Ovary (tissue), 7 donors: ENCODE measurements at regions not wholly inside any gene's neighbourhood (a gene's known extent, or its start where the extent isn't known, plus 50 kb on each side); places are given as distances from the start of the nearest gene placed in this dataset.

ENCODE experiments used
- DNase-seq, 5 donors: peaks; one replicate each; pipeline ENCODE4 v3.0.0-alpha.2; 2019 to 2020
- H3K27ac ChIP-seq, 2 donors: fragments of 200-600 bp; one replicate each; pipeline versions ENCODE4 v1.5.1 to v1.8.0; 2019 to 2022
- H3K27me3 ChIP-seq: fragments of 200-600 bp; one replicate; pipeline ENCODE4 v1.8.0; 2022
- H3K36me3 ChIP-seq: fragments of 200-600 bp; sonication (generic); one replicate; pipeline ENCODE4 v1.5.1; 2019
- H3K4me1 ChIP-seq: one replicate; pipeline ENCODE4 v1.8.1; 2013; ENCODE audit warnings: mild to moderate bottlenecking, moderate library complexity; ENCODE audit not compliant: insufficient read depth
- H3K4me3 ChIP-seq: fragments of 200-600 bp; sonication (generic); one replicate; pipeline ENCODE4 v1.5.1; 2017
- H3K9me3 ChIP-seq, 2 donors: fragments of 200-600 bp in 1 of 2; sonication (generic) in 1 of 2; one replicate each; pipeline versions ENCODE4 v1.5.1 to v1.8.1; 2013 to 2019; ENCODE audit warnings: mild to moderate bottlenecking in 1 of 2, moderate library complexity in 1 of 2
- CTCF ChIP-seq, 3 donors: fragments of 450-650 bp in 2 of 3; fragments of 200-600 bp in 1 of 3; IDR thresholded peaks; one replicate each; pipeline versions ENCODE4 v1.5.1 to v1.8.0; 2016 to 2022; ENCODE audit warnings: antibody characterized with exemption in 3 of 3, mild to moderate bottlenecking in 1 of 3
- EP300 ChIP-seq: sonication (generic); formaldehyde crosslinking; IDR thresholded peaks from one replicate; pipeline ENCODE4 v1.6.1; 2017; ENCODE audit warnings: antibody characterized with exemption
- POLR2A ChIP-seq: fragments of 450-650 bp; IDR thresholded peaks from one replicate; pipeline ENCODE4 v1.6.1; 2017; ENCODE audit warnings: antibody characterized with exemption, mild to moderate bottlenecking, moderate library complexity
- WGBS, 3 donors: extraction: QIAGEN DNeasy Blood & Tissue Kit in 1 of 3; methylation state at CpG; one replicate each; pipeline versions ENCODE4 v1.1.5 to v1.1.7; 2013 to 2017; 5-methylcytosine and 5-hydroxymethylcytosine counted together
- intact Hi-C, 4 donors: fragments of 100-400 bp; cut with DNase I; formaldehyde crosslinking; loops; one replicate each; pipeline versions ENCODE4 v1.11.0 to v1.15.1; 2022 to 2023
- donor health status: DM: no; HTN: no; CAD: no; lungs with moderate emphysema.
- donor health status: DM: no; HTN: no; CAD: no.
- donor health status: Bipolar disorder and iron deficiency.
- donor health status: DM: no; HTN: no; CAD: no.
- donor health status: DM: yes; HTN: yes; CAD: no.

- no peaks in the 10 kb centered on the region for H3K4me1 ChIP-seq
- intact Hi-C loops: no loop called here
- no peaks in the 10 kb centered on the region for H3K27me3 ChIP-seq
- no peak overlapping the region for H3K27ac ChIP-seq
- H3K9me3 ChIP-seq: no peaks in the 10 kb centered on the region
- TF ChIP-seq EP300: no peak
- no peak for TF ChIP-seq POLR2A
- no peak for TF ChIP-seq CTCF (IDR thresholded peaks at IDR 0.05)
- no peaks in the 10 kb centered on the region for H3K36me3 ChIP-seq
- DNase-seq: no peak
- H3K4me3 ChIP-seq: no peak overlapping the region
- WGBS, 3 donors: 79 to 80% (median 80%) methylated on average over 2 of the region's 2 CpGs
Measured at GRCh38 chr3:88343264-88343663, 193.5 kb downstream of the C3orf38 start.

DNA sequence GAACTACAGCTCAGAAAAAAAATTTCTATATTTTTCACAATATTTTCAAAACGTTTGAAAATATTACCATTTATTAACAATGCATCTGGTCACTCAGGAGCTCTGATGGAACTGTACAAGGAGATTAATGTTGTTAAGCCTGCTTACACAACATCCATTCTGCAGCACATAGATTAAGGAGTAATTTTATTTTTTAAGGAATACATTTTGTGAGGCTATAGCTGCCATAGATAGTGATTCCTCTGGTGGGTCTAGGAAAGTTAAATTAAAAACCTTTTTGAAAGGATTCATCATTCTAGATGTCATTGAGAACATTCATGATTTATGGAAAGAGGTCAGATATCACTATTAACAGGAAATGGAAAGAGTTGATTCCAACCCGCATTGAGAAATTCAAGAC lies 196.9 kb downstream of the C3orf38 start:
- DNase-seq: no peak
- no peak for TF ChIP-seq CTCF (IDR thresholded peaks at IDR 0.05)
- TF ChIP-seq POLR2A: no peak
- TF ChIP-seq EP300: no peak
- H3K36me3 ChIP-seq: no peaks in the 10 kb centered on the region
- no peaks in the 10 kb centered on the region for H3K27me3 ChIP-seq
- whole genome bisulfite sequencing, 3 donors: 70 to 72% (median 71%) methylated on average over 2 of the region's 2 CpGs
- no peak overlapping the region for H3K27ac ChIP-seq
- H3K4me1 ChIP-seq: no peaks in the 10 kb centered on the region
- intact Hi-C loops: no loop called here
- no peaks in the 10 kb centered on the region for H3K9me3 ChIP-seq
- no peak overlapping the region for H3K4me3 ChIP-seq

DNA sequence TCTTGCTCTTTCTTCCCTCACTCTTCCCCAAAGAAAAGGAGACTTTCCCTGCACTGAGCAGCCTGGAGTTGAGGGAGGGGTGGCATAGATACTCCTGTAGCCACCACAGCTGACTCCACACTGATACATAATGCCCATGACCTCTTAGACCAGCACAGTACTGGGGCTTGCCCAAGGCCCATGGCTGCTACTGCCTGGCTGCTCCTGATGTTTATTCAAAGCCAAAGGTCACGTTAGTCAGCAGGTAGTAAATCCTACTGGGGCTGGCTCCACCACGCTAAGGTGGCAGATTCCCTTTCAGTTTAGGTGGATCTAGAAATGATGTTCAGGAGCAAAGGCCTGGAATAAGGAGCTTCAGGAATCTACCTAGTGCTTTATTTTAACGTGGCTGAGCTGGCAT lies 212.7 kb downstream of the C3orf38 start:
- intact Hi-C loops: no loop called here
- WGBS, 3 donors: 27 to 40% (median 31%) methylated on average over 3 of the region's 3 CpGs
- no peaks in the 10 kb centered on the region for H3K36me3 ChIP-seq
- H3K4me3 ChIP-seq: no peak overlapping the region
- H3K9me3 ChIP-seq: no peaks in the 10 kb centered on the region
- no peak overlapping the region for H3K27ac ChIP-seq
- no peak for TF ChIP-seq CTCF (IDR thresholded peaks at IDR 0.05)
- TF ChIP-seq POLR2A: no peak
- no peak for TF ChIP-seq EP300
- no peaks in the 10 kb centered on the region for H3K27me3 ChIP-seq
- no peaks in the 10 kb centered on the region for H3K4me1 ChIP-seq
- no peak for DNase-seq

DNA sequence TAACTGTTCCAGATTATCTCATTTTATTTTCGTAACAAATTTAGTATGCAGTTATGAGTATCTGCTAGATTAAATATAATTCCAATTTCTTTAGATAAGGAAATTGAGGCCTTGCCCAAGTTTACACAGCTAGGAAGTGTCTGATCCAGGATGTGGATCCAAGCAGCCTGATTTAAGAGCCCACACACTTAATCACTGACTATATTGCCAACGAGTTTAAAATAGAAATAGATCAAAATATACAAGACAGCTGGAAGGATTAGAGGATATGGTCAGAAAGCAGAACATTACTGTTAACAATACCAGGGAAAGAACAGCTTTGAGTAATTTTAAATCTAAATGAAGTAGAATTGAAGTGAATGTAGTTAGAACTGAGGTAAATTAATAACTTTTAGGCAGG lies 215.2 kb downstream of the C3orf38 start:
- WGBS, 3 donors: 26 to 31% (median 31%) methylated on average over 2 of the region's 2 CpGs
- intact Hi-C loops: no loop called here
- no peak overlapping the region for H3K4me3 ChIP-seq
- H3K4me1 ChIP-seq: no peaks in the 10 kb centered on the region
- H3K27ac ChIP-seq: no peak overlapping the region
- TF ChIP-seq CTCF (IDR thresholded peaks at IDR 0.05): no peak
- TF ChIP-seq EP300: no peak
- TF ChIP-seq POLR2A: no peak
- H3K27me3 ChIP-seq: no peaks in the 10 kb centered on the region
- no peaks in the 10 kb centered on the region for H3K9me3 ChIP-seq
- no peaks in the 10 kb centered on the region for H3K36me3 ChIP-seq
- no peak for DNase-seq

DNA sequence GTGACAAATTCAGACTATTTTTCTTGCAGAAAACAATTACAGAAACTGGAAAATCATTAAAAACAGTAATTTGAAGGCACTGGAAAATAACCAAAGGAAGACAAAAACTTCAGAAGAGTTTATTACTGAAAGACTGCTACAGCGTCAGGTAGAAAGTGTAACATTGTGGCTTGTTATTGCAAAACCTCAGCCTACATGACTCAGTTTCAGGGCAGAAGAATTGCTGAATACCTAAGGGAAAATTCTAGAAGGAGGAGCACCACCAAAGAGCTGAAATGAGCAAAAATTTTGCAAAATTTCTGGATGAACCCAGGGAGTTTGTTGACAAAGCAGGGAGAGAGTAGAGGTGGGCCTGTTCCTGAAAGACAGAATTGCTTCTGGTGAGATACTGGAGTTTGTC lies 219.6 kb downstream of the C3orf38 start:
- no peak for DNase-seq
- H3K27ac ChIP-seq: no peak overlapping the region
- H3K4me3 ChIP-seq: no peak overlapping the region
- 83 to 88% (median 86%) methylated on average over 1 of the region's 1 CpG for WGBS, 3 donors
- TF ChIP-seq EP300 (no peak), POLR2A (no peak), CTCF (IDR thresholded peaks at IDR 0.05) (no peak)
- intact Hi-C loops: no loop called here
- no peaks in the 10 kb centered on the region for H3K36me3 ChIP-seq
- no peaks in the 10 kb centered on the region for H3K27me3 ChIP-seq
- no peaks in the 10 kb centered on the region for H3K4me1 ChIP-seq
- H3K9me3 ChIP-seq: no peaks in the 10 kb centered on the region
